Neural cell (in vitro differentiated cells): ENCODE measurements at regions not wholly inside any gene's neighbourhood (a gene's known extent, or its start where the extent isn't known, plus 50 kb on each side); places are given as distances from the start of the nearest gene placed in this dataset.

Experiments used
- CTCF ChIP-seq: fragments of 450-650 bp; IDR thresholded peaks from 2 replicates; pipeline ENCODE4 v1.5.1; 2014; ENCODE audit warnings: antibody characterized with exemption, mild to moderate bottlenecking, moderate library complexity; ENCODE audit not compliant: poor library complexity, severe bottlenecking
- EP300 ChIP-seq: fragments of 450-650 bp; conservative IDR thresholded peaks from 2 replicates; pipeline ENCODE4 v1.6.1; 2014; ENCODE audit warnings: antibody characterized with exemption, mild to moderate bottlenecking, moderate library complexity; ENCODE audit not compliant: poor library complexity, severe bottlenecking
- MXI1 ChIP-seq: fragments of 450-650 bp; conservative IDR thresholded peaks from 2 replicates; pipeline ENCODE4 v1.6.1; 2014; ENCODE audit warnings: antibody characterized with exemption, mild to moderate bottlenecking; ENCODE audit not compliant: poor library complexity, severe bottlenecking
- POLR2AphosphoS5 ChIP-seq: IDR thresholded peaks from 2 replicates; pipeline ENCODE4 v1.6.1; 2012
- RAD21 ChIP-seq: fragments of 450-650 bp; conservative IDR thresholded peaks from 2 replicates; pipeline ENCODE4 v1.6.1; 2014; ENCODE audit warnings: antibody characterized with exemption, mild to moderate bottlenecking, moderate library complexity
- REST ChIP-seq: IDR thresholded peaks from 2 replicates; pipeline ENCODE4 v1.6.1; 2012; ENCODE audit warnings: borderline replicate concordance
- SMC3 ChIP-seq: fragments of 450-650 bp; conservative IDR thresholded peaks from 2 replicates; pipeline ENCODE4 v1.6.1; 2014; ENCODE audit warnings: antibody characterized with exemption, mild to moderate bottlenecking, moderate library complexity; ENCODE audit not compliant: poor library complexity
- TAF1 ChIP-seq: IDR thresholded peaks from 2 replicates; pipeline ENCODE4 v1.6.1; 2012; ENCODE audit warnings: low read depth

- no peak for TF ChIP-seq TAF1
- no peak for TF ChIP-seq CTCF
- TF ChIP-seq SMC3, result no peak
- no peak for TF ChIP-seq RAD21
- no peak for TF ChIP-seq REST
- no peak for TF ChIP-seq POLR2AphosphoS5
- TF ChIP-seq MXI1, result no peak
- TF ChIP-seq EP300, result no peak
Observed at GRCh38 chr19:31772915-31773314, 423.7 kb upstream of the TSHZ3 start.
